ENCODE measurements at regions not wholly inside any gene's neighbourhood (a gene's known extent, or its start where the extent isn't known, plus 50 kb on each side); places are given as distances from the start of the nearest gene placed in this dataset.
"Not testable (repeated sequence)": the region's sequence is repeated elsewhere in the genome, so short reads cannot be mapped to it uniquely, and the experiment has no call there.

DNA sequence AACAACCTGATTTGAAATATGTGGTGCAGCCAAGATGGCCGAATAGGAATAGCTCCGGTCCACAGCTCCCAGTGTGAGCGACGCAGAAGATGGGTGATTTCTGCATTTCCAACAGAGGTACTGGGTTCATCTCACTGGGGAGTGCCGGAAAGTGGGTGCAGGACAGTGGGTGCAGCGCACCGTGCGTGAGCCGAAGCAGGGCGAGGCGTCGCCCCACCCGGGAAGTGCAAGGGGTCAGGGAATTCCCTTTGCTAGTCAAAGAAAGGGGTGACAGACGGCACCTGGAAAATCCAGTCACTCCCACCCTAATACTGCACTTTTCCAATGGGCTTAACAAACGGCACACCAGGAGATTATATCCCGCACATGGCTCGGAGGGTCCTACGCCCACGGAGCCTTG, 365.9 kb upstream of the PDZRN3 start:
- not testable (repeated sequence) for TF ChIP-seq POLR2A (IDR thresholded peaks at IDR 0.05; ENCODE audit: low read length); GATA1 (IDR thresholded peaks at IDR 0.05; ENCODE audit: low read depth, low read length)
